ENCODE measurements at regions not wholly inside any gene's neighbourhood (a gene's known extent, or its start where the extent isn't known, plus 50 kb on each side); places are given as distances from the start of the nearest gene placed in this dataset.

DNA sequence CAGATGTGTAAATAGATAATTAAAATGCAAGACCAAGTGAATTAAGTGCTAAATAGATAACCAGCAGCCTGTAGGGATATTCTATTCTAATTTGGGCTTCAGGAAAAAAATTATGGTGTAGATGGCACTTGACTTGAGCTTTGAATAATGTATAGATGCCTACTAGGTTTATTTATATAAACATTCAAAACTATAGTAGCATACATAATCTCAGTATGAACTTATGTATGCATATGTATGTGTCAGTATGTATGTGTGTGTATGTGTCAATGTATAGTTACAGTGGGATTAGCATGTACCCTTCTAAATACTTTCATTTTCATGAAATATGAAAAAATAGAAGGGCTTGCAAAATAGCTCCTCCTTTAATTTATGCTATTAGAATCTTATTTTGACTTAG lies 207.3 kb upstream of the PPP1R3A start:
- H3K9me3 ChIP-seq: no peaks in the 10 kb centered on the region
- H3K27ac ChIP-seq (ENCODE audit: low read depth in 2 of 2, low read length in 1 of 2): no peak overlapping the region
- no peaks in the 10 kb centered on the region for H3K79me2 ChIP-seq (ENCODE audit: insufficient read depth)
- no peak for TF ChIP-seq SIN3A (IDR thresholded peaks at IDR 0.05; ENCODE audit: borderline replicate concordance, low read depth, low read length)
- TF ChIP-seq RXRA (IDR thresholded peaks at IDR 0.05; ENCODE audit: borderline replicate concordance, low read depth): no peak
- TF ChIP-seq TCF12 (IDR thresholded peaks at IDR 0.05): no peak
- TF ChIP-seq USF2 (IDR thresholded peaks at IDR 0.05; ENCODE audit: borderline replicate concordance, low read depth, low read length): no peak
- TF ChIP-seq, protein P1, sequence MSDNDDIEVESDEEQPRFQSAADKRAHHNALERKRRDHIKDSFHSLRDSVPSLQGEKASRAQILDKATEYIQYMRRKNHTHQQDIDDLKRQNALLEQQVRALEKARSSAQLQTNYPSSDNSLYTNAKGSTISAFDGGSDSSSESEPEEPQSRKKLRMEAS (IDR thresholded peaks at IDR 0.05; ENCODE audit: low read depth): no peak
- no peak for TF ChIP-seq POLR2AphosphoS5 (IDR thresholded peaks at IDR 0.05; ENCODE audit: low read depth, low read length)
- no peak for TF ChIP-seq RAD21 (IDR thresholded peaks at IDR 0.05; ENCODE audit: low read length)
- TF ChIP-seq RCOR1 (IDR thresholded peaks at IDR 0.05; ENCODE audit: low read length): no peak
- TF ChIP-seq, protein P2, sequence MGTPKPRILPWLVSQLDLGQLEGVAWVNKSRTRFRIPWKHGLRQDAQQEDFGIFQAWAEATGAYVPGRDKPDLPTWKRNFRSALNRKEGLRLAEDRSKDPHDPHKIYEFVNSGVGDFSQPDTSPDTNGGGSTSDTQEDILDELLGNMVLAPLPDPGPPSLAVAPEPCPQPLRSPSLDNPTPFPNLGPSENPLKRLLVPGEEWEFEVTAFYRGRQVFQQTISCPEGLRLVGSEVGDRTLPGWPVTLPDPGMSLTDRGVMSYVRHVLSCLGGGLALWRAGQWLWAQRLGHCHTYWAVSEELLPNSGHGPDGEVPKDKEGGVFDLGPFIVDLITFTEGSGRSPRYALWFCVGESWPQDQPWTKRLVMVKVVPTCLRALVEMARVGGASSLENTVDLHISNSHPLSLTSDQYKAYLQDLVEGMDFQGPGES (IDR thresholded peaks at IDR 0.05; ENCODE audit: low read depth, low read length): no peak
- no peak for TF ChIP-seq GATA2 (CRISPR knock-in tag; IDR thresholded peaks at IDR 0.05)
- CTCF ChIA-PET: no interaction called here
- POLR2A ChIA-PET: no interaction called here
- no peak overlapping the region for H2AFZ ChIP-seq (ENCODE audit: low read depth)
- no peak overlapping the region for H3K9ac ChIP-seq
- no peaks in the 10 kb centered on the region for H3F3A ChIP-seq (replicated peaks; ENCODE audit: insufficient read depth)
- no peaks in the 10 kb centered on the region for H3K36me3 ChIP-seq (replicated peaks in 1 of 2; ENCODE audit: control insufficient read depth in 1 of 2, insufficient read depth in 2 of 2, low read length in 1 of 2)
- H3K4me1 ChIP-seq (ENCODE audit: control insufficient read depth in 1 of 2, insufficient read depth in 2 of 2, low read depth in 1 of 2, low read length in 1 of 2): no peaks in the 10 kb centered on the region
- H3K27me3 ChIP-seq (ENCODE audit: insufficient read depth): no peaks in the 10 kb centered on the region; the same call in 1 of the 2 replicates
- DNase-seq: no peak
- no peak overlapping the region for H3K4me2 ChIP-seq
- H3K9me2 ChIP-seq: 0 out of 2 replicates have a peak, but pooled peaks cover 4% of the 10 kb centered on the region
- H3K4me3 ChIP-seq (ENCODE audit: low read depth in 2 of 2, low read length in 1 of 2): no peak overlapping the region
- H4K20me1 ChIP-seq (ENCODE audit: insufficient read depth): no peaks in the 10 kb centered on the region

DNA sequence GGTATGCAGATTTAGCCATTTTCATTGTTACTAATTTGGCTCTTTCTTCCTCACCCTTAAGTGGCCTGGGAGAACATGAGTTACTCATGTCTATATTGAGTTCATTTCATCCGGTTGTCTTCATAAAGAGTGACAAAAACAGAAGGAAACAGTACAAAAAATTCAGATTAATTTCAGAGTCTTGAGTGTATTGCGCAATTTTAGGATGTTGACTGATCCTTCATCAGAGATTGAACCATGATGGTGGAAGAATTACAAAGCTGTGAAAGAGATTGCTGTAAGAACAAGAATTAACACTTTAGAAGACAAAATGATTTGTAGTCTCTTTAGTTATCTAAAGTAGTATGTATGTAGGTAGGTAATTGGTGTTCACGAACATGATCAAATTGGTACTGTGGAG lies 194.0 kb upstream of the PPP1R3A start:
- ChIA-PET POLR2A (no interaction called here), CTCF (no interaction called here)
- 13% methylated on average over 3 of the region's 3 CpGs for WGBS (ENCODE audit: low lambda C conversion rate)
- Histone ChIP-seq H3K4me3 (ENCODE audit: low read depth in 2 of 2, low read length in 1 of 2) (no peak overlapping the region), H3K27ac (ENCODE audit: low read depth in 2 of 2, low read length in 1 of 2) (no peak overlapping the region), H3K4me1 (ENCODE audit: control insufficient read depth in 1 of 2, insufficient read depth in 2 of 2, low read depth in 1 of 2, low read length in 1 of 2) (no peaks in the 10 kb centered on the region), H3K9ac (no peak overlapping the region), H3K27me3 (ENCODE audit: insufficient read depth) (no peaks in the 10 kb centered on the region), H2AFZ (ENCODE audit: low read depth) (no peak overlapping the region), H3K36me3 (replicated peaks in 1 of 2; ENCODE audit: control insufficient read depth in 1 of 2, insufficient read depth in 2 of 2, low read length in 1 of 2) (no peaks in the 10 kb centered on the region), H4K20me1 (ENCODE audit: insufficient read depth) (no peaks in the 10 kb centered on the region), H3K4me2 (no peak overlapping the region), H3K9me3 (no peaks in the 10 kb centered on the region), H3K79me2 (ENCODE audit: insufficient read depth) (no peaks in the 10 kb centered on the region), H3F3A (replicated peaks; ENCODE audit: insufficient read depth) (no peaks in the 10 kb centered on the region), H3K9me2 (no peaks in the 10 kb centered on the region)
- DNase-seq: no peak
- no peak for TF ChIP-seq TEAD4 (IDR thresholded peaks at IDR 0.05; ENCODE audit: borderline replicate concordance, insufficient read depth)
- TF ChIP-seq NFIC (IDR thresholded peaks at IDR 0.05; ENCODE audit: borderline replicate concordance): no peak
- no peak for TF ChIP-seq PBX3 (IDR thresholded peaks at IDR 0.05)
- TF ChIP-seq FOSL2 (IDR thresholded peaks at IDR 0.05; ENCODE audit: borderline replicate concordance, low read depth): no peak
- no peak for TF ChIP-seq USF2 (IDR thresholded peaks at IDR 0.05; ENCODE audit: borderline replicate concordance, low read depth, low read length)

Data from SK-N-SH (cell line).